Activated T-helper 17 cell treated with anti-CD3 and anti-CD28 coated beads, Interleukin-2, amount 50 U/mL, for 72 hours (primary cell): ENCODE measurements at regions not wholly inside any gene's neighbourhood (a gene's known extent, or its start where the extent isn't known, plus 50 kb on each side); places are given as distances from the start of the nearest gene placed in this dataset.

Source experiments
- ATAC-seq: fragments of 150-1000 bp; cut with Tn5 transposase; replicated peaks from 2 replicates; pipeline ENCODE4 v1.10.0; 2021; ENCODE audit warnings: mild to moderate bottlenecking, moderate library complexity
- H3K27ac Mint-ChIP-seq: one replicate; pipeline ENCODE4 v1.8.0; 2022; ENCODE audit warnings: mixed read lengths
- H3K27me3 Mint-ChIP-seq: one replicate; pipeline ENCODE4 v1.8.0; 2022; ENCODE audit warnings: mixed read lengths
- H3K36me3 Mint-ChIP-seq: one replicate; pipeline ENCODE4 v1.8.0; 2022; ENCODE audit warnings: low read depth, mild to moderate bottlenecking, mixed read lengths
- H3K4me1 Mint-ChIP-seq: one replicate; pipeline ENCODE4 v1.8.0; 2022; ENCODE audit warnings: mixed read lengths
- H3K4me3 Mint-ChIP-seq: one replicate; pipeline ENCODE4 v1.8.0; 2022; ENCODE audit warnings: mild to moderate bottlenecking, mixed read lengths
- H3K9me3 Mint-ChIP-seq: one replicate; pipeline ENCODE4 v1.8.0; 2022; ENCODE audit warnings: mixed read lengths

- ATAC-seq, result no peak
- Mint-ChIP-seq H3K9me3 (no peaks in the 10 kb centered on the region), H3K36me3 (no peaks in the 10 kb centered on the region), H3K4me1 (no peaks in the 10 kb centered on the region), H3K4me3 (no peak overlapping the region), H3K27me3 (no peaks in the 10 kb centered on the region), H3K27ac (no peak overlapping the region)
These were observed 93.4 kb downstream of the ABHD5 start for GRCh38 chr3:43783987-43784639.

- ATAC-seq, result no peak
- Mint-ChIP-seq H3K4me1 (no peaks in the 10 kb centered on the region), H3K27ac (no peak overlapping the region), H3K27me3 (no peaks in the 10 kb centered on the region), H3K36me3 (no peaks in the 10 kb centered on the region), H3K9me3 (no peaks in the 10 kb centered on the region), H3K4me3 (no peak overlapping the region)
These were observed 93.9 kb downstream of the ABHD5 start for GRCh38 chr3:43784640-43785011.

GRCh38 chr3:43785551-43785950 is 94.8 kb downstream of the ABHD5 start:
- ATAC-seq, result no peak
- H3K36me3 Mint-ChIP-seq, result no peaks in the 10 kb centered on the region
- no peak overlapping the region for H3K4me3 Mint-ChIP-seq
- H3K4me1 Mint-ChIP-seq, result no peaks in the 10 kb centered on the region
- H3K27me3 Mint-ChIP-seq, result no peaks in the 10 kb centered on the region
- no peaks in the 10 kb centered on the region for H3K9me3 Mint-ChIP-seq
- no peak overlapping the region for H3K27ac Mint-ChIP-seq

DNA sequence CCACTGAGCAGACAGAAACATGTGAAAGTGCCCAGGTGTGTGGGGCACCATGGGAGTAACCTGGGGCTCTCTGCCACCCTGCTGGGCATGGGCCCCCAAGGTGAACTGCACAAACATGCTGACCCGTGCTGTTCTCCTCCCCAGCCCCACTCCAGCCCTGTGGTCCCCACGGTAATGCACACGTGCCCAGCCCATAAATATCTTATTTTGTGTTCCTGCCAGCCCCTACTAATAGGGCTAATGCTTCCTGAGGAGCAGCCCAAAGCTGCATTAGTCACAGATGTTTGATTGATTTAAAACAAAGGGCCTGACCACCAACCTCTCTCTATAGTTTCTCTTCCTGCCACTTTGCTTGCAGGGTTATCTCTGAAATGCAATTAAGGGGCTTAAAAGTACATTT is 95.4 kb downstream of the ABHD5 start:
- ATAC-seq, result no peak
- H3K36me3 Mint-ChIP-seq, result no peaks in the 10 kb centered on the region
- no peaks in the 10 kb centered on the region for H3K4me1 Mint-ChIP-seq
- H3K27me3 Mint-ChIP-seq, result peaks cover 2% of the 10 kb centered on the region
- H3K27ac Mint-ChIP-seq, result no peak overlapping the region
- no peaks in the 10 kb centered on the region for H3K9me3 Mint-ChIP-seq
- no peak overlapping the region for H3K4me3 Mint-ChIP-seq

GRCh38 chr3:43786526-43787305 is 96.0 kb downstream of the ABHD5 start:
- Mint-ChIP-seq H3K4me1 (no peaks in the 10 kb centered on the region), H3K4me3 (no peak overlapping the region), H3K27ac (no peak overlapping the region), H3K27me3 (peaks cover 7% of the 10 kb centered on the region), H3K36me3 (no peaks in the 10 kb centered on the region), H3K9me3 (no peaks in the 10 kb centered on the region)
- ATAC-seq, result no peak

- Mint-ChIP-seq H3K27ac (no peak overlapping the region), H3K27me3 (peaks cover 7% of the 10 kb centered on the region), H3K36me3 (no peaks in the 10 kb centered on the region), H3K9me3 (no peaks in the 10 kb centered on the region), H3K4me3 (no peak overlapping the region), H3K4me1 (no peaks in the 10 kb centered on the region)
- no peak for ATAC-seq
These were observed 96.6 kb downstream of the ABHD5 start for GRCh38 chr3:43787330-43787729.

DNA sequence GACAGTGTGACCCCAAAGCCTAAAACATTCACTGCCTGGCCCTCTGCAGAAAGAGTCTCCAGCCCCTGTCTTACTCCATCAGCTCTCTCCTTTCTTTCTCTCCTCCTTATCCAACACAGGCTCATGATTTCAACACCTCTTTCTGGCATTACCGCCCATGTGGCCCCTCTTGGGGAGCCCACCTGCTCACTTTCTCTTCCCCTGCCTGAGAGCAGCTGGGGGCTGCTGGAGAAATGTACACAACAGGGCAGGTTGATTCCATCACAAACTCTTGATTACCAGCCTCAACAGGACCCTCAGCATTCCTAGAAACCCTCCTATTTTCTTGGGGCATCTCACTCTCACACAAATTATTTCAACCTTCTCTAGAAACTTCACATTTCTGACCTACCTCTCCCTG is 98.3 kb downstream of the ABHD5 start:
- ATAC-seq, result no peak
- Mint-ChIP-seq H3K27ac (no peak overlapping the region), H3K4me1 (no peaks in the 10 kb centered on the region), H3K36me3 (no peaks in the 10 kb centered on the region), H3K9me3 (no peaks in the 10 kb centered on the region), H3K4me3 (no peak overlapping the region), H3K27me3 (peaks cover 7% of the 10 kb centered on the region)

GRCh38 chr3:43790060-43790459 is 99.3 kb downstream of the ABHD5 start:
- Mint-ChIP-seq H3K27ac (no peak overlapping the region), H3K36me3 (no peaks in the 10 kb centered on the region), H3K27me3 (peaks cover 7% of the 10 kb centered on the region), H3K4me3 (no peak overlapping the region), H3K4me1 (no peaks in the 10 kb centered on the region), H3K9me3 (no peaks in the 10 kb centered on the region)
- no peak for ATAC-seq

DNA sequence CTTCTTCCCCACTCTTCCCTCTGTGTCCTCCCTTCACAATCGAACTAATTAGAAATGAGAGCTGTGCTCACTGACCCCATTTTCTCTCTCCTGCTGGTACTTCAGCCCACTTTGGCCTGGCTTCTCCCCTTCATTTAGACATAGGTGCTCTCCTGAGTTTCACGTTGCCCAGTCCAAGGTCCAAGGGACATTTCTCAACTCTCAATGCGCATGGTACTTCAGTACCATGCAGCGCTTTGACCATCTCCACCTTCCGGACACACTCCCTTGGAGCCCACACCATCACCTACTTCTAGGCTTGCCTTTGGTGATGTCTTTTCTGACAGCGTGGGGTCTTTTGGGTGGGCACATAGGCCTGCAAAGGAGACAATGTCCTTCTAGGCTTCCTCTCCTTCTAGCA is 99.7 kb downstream of the ABHD5 start:
- Mint-ChIP-seq H3K36me3 (no peaks in the 10 kb centered on the region), H3K27ac (no peak overlapping the region), H3K9me3 (no peaks in the 10 kb centered on the region), H3K4me1 (no peaks in the 10 kb centered on the region), H3K4me3 (no peak overlapping the region), H3K27me3 (peaks cover 7% of the 10 kb centered on the region)
- ATAC-seq, result no peak

DNA sequence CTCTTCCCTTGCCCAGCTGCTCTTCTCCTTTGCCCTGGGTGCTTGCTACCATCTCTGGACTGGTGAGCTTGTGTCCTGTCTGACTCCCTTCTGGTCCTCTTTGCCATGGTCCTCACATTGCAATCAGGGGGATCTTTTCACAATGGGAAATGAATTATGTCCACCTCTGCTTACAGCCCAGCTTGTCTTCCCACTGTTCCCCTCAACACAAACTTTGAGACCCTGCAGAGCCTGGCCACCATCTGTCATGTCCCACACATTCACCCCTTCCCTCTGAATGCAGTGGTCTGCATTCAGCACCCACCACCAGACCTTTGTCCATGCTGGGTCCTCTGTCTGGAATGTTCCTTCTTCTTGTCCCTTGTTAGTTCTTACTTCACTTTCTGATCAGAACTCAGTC is 100.5 kb downstream of the ABHD5 start:
- H3K27ac Mint-ChIP-seq, result no peak overlapping the region
- no peaks in the 10 kb centered on the region for H3K9me3 Mint-ChIP-seq
- no peaks in the 10 kb centered on the region for H3K4me1 Mint-ChIP-seq
- H3K36me3 Mint-ChIP-seq, result no peaks in the 10 kb centered on the region
- peaks cover 7% of the 10 kb centered on the region for H3K27me3 Mint-ChIP-seq
- no peak for ATAC-seq
- no peak overlapping the region for H3K4me3 Mint-ChIP-seq

DNA sequence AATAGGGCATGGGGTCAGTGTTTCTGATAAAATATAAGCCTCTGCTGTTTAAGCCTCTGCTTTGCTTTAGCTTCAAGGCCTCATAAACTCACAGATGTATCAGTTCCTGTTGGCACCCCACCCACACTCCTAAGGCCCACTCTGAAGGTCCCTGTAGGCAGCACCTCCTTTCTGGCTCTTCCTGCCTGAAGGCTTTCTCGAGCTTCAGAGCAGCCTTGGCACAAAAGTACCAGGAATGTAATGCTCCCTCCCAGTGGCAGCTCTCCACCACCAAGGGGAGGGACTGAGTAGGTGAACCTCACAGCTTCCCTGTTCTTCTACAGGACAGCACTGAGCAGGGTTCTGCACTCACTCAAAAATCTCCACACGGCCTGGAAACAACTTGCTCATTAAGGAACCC is 102.2 kb downstream of the ABHD5 start:
- no peak for ATAC-seq
- Mint-ChIP-seq H3K27ac (no peak overlapping the region), H3K27me3 (peaks cover 7% of the 10 kb centered on the region), H3K9me3 (no peaks in the 10 kb centered on the region), H3K4me1 (no peaks in the 10 kb centered on the region), H3K4me3 (no peak overlapping the region), H3K36me3 (no peaks in the 10 kb centered on the region)

DNA sequence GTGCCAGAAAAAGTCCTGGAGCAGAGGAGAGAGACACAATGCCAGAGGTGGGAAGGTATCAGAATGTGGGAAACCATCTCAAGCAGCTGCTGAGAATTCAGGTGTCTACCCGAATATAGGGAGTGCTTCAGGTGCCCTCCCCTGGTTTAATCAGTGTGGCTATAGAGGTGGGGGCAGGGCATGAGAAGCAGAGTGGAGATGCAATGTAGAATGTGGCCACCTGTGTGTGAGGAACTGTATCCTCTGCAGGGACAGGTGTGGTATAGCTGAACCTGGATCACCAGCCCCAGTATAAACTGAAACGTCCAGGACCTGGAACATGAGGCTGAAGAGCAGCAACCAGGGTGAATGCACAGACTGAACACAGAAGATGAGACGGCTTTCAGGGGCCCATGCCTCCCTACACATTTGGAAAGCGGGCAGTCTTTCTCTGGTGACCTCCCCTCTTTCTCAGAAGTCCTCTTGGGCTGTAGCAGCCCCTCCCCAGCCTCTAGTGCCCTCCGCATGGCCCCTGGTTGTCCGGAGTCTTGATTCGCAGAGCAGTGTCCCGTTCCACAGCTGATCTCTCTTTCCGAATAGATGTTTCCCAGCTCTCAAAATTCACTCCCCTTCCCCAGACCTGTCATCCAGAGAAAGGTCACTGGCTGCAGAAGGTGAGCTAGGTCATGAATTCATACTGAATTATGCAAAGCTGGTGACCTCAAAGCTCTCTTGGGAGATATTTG is 103.1 kb downstream of the ABHD5 start:
- Mint-ChIP-seq H3K4me3 (no peak overlapping the region), H3K27me3 (peaks cover 7% of the 10 kb centered on the region), H3K4me1 (no peaks in the 10 kb centered on the region), H3K36me3 (no peaks in the 10 kb centered on the region), H3K9me3 (no peaks in the 10 kb centered on the region), H3K27ac (no peak overlapping the region)
- no peak for ATAC-seq

DNA sequence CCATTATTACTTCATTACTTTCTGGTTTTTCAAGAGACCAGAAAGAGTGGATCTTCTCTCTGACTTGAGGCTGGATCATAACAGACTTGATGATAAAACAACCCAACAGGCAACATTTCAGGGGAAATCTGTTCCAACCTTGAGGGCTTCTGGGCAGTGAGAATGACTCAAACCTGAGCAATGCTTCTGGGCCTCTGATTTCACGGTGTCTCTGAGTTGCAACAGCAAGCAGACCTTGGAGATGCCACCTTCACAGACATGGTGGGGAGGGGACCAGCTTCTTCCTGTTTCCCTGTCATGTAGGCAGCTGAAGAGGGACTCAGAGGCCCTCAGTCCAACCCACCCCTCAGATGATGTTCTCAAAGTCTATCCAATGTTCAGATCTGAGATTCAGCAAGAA is 104.0 kb downstream of the ABHD5 start:
- H3K4me1 Mint-ChIP-seq, result no peaks in the 10 kb centered on the region
- H3K4me3 Mint-ChIP-seq, result no peak overlapping the region
- H3K36me3 Mint-ChIP-seq, result no peaks in the 10 kb centered on the region
- H3K27me3 Mint-ChIP-seq, result peaks cover 7% of the 10 kb centered on the region
- H3K27ac Mint-ChIP-seq, result no peak overlapping the region
- no peaks in the 10 kb centered on the region for H3K9me3 Mint-ChIP-seq
- ATAC-seq, result no peak

- Mint-ChIP-seq H3K9me3 (no peaks in the 10 kb centered on the region), H3K4me1 (no peaks in the 10 kb centered on the region), H3K36me3 (no peaks in the 10 kb centered on the region), H3K27me3 (peaks cover 7% of the 10 kb centered on the region), H3K27ac (no peak overlapping the region), H3K4me3 (no peak overlapping the region)
- no peak for ATAC-seq
These were observed 104.8 kb downstream of the ABHD5 start for GRCh38 chr3:43795491-43795890.

GRCh38 chr3:43796041-43796596 is 105.4 kb downstream of the ABHD5 start:
- Mint-ChIP-seq H3K4me1 (no peaks in the 10 kb centered on the region), H3K9me3 (no peaks in the 10 kb centered on the region), H3K27ac (no peak overlapping the region), H3K4me3 (no peak overlapping the region), H3K27me3 (peaks cover 5% of the 10 kb centered on the region), H3K36me3 (no peaks in the 10 kb centered on the region)
- ATAC-seq, result no peak
